ENCODE measurements at regions not wholly inside any gene's neighbourhood (a gene's known extent, or its start where the extent isn't known, plus 50 kb on each side); places are given as distances from the start of the nearest gene placed in this dataset.
A peak's percentile ranks its signal among the peaks of the same experiment; 100 is the strongest.

DNA sequence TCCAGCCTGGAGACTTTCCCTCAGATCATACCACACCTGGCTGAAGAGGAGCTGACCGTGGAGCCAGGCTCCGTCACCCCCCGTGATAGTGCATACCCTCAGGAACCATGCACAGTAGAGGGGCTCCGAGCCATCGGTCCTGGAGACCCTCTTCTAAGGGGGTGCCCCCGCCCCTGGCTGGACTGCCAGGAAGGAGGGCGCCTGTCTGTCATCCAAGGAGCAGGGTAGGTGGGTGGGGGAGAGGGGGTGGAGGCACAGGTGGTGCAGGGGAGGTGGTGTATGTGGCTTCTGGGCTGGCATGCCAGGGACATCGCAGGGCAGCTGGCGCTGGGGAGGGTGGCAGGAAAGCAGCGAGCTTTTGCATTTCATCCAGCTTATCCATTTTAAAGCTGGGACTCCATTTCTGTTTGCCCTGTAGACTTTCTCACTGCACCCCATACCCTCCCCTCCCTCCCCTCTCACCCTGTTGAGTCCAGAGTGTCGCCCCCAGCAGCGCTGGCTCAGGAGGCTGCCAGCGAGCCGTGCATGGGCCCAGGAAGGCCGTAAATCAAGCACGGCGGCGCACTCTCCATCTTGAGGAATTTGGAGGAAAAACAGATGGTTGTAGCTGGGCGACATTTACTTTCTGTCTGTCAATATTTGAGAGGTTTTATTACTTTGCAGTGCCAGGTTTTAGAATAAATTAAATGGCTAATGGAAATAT, 56.2 kb upstream of the HS6ST1 start:
- DNase-seq: peak in 1 of 2 donors; percentile 16
- no peak overlapping the region for H3K4me3 ChIP-seq (replicated peaks in 1 of 3)
- intact Hi-C loops (cut with DNase I): no loop called here
- H3K27ac ChIP-seq: peak overlapping the region; percentile 45 to 70 (median 65)
- peaks cover 25 to 50% of the 10 kb centered on the region in 2 donors for H3K4me1 ChIP-seq
- no peaks in the 10 kb centered on the region for H3K36me3 ChIP-seq
- 64 to 80% methylated on average over 12 to 17 of the region's 19 CpGs for WGBS, 2 donors
- TF ChIP-seq, protein P1, sequence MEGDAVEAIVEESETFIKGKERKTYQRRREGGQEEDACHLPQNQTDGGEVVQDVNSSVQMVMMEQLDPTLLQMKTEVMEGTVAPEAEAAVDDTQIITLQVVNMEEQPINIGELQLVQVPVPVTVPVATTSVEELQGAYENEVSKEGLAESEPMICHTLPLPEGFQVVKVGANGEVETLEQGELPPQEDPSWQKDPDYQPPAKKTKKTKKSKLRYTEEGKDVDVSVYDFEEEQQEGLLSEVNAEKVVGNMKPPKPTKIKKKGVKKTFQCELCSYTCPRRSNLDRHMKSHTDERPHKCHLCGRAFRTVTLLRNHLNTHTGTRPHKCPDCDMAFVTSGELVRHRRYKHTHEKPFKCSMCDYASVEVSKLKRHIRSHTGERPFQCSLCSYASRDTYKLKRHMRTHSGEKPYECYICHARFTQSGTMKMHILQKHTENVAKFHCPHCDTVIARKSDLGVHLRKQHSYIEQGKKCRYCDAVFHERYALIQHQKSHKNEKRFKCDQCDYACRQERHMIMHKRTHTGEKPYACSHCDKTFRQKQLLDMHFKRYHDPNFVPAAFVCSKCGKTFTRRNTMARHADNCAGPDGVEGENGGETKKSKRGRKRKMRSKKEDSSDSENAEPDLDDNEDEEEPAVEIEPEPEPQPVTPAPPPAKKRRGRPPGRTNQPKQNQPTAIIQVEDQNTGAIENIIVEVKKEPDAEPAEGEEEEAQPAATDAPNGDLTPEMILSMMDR (IDR thresholded peaks at IDR 0.05): no peak
- TF ChIP-seq POLR2A (IDR thresholded peaks at IDR 0.05): no peak
- no peaks in the 10 kb centered on the region for H3K27me3 ChIP-seq
- no peaks in the 10 kb centered on the region for H3K9me3 ChIP-seq

DNA sequence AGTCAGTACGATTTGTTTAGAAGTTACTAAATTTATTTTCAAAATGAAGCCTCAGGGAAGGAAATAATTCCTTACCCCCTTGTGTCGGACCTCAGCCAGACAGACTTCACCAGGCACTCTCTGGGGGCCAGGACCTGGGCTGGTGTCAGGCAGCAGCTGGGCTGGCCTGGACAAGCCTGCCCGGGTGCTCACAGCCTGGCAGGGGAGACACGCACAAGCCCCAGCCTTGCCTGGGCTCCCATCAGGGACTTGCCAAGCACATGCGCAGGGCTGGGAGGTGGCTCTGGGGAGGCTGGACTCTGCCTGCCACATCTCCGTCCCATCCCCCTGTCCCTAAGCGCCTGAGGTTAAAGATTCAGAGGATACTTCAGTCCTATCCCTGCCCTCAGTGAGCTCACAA, 56.8 kb upstream of the HS6ST1 start:
- intact Hi-C loops (cut with DNase I): no loop called here
- H3K36me3 ChIP-seq: no peaks in the 10 kb centered on the region
- H3K27ac ChIP-seq: peak overlapping the region in 2 of 3 donors; percentile 65 to 70
- peaks cover 25 to 52% of the 10 kb centered on the region in 2 donors for H3K4me1 ChIP-seq
- H3K9me3 ChIP-seq: no peaks in the 10 kb centered on the region
- WGBS, 2 donors: 79 to 87% methylated on average over 7 of the region's 7 CpGs
- TF ChIP-seq, protein P1 (IDR thresholded peaks at IDR 0.05): no peak
- TF ChIP-seq POLR2A (IDR thresholded peaks at IDR 0.05): no peak
- peak in 1 of 2 donors; percentile 3 for DNase-seq
- no peaks in the 10 kb centered on the region for H3K27me3 ChIP-seq
- no peak overlapping the region for H3K4me3 ChIP-seq (replicated peaks in 1 of 3)

DNA sequence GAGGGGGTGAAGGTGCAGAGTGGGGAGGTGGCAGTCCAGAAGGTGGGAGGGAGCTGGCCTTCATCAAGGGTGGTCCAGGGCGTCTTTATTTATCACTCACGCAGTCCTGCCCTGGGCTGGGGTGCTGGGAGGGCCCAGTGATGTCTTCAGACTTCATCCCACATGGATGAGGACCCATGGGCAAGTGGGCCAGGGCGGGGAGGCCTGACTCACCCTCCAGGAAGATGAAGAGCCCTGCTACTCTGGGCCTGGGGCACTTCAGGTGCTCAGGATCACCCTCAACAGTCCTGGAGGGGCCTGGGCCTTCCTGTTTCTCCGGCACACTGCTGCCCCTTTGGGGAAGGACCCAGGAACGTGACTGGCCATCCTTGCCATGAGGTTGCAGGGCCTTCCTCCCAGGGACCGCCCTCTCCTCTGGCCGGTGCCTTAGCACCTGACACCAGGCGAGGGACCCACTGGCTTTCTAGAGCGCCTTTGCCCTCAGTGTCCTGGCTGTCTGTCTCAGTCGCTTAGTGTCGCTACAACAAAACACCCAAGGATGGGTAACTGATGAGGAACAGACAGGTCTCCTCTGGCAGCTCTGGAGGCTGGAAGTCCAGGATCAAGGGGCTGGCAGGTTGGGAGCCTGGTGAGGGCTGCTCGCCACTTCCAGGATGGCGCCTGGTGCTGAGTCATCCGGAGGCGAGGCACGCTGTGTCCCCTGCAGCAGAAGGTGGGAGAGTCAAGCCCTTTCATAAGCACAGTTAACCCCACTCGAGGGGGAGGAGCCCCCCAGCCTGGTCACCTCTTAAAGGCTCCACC, 57.8 kb upstream of the HS6ST1 start:
- TF ChIP-seq POLR2A (IDR thresholded peaks at IDR 0.05): no peak
- TF ChIP-seq, protein P1 (IDR thresholded peaks at IDR 0.05): no peak
- Histone ChIP-seq H3K27me3 (no peaks in the 10 kb centered on the region), H3K9me3 (no peaks in the 10 kb centered on the region), H3K36me3 (no peaks in the 10 kb centered on the region), H3K4me1 (peaks cover 25 to 61% of the 10 kb centered on the region in 2 donors), H3K4me3 (replicated peaks in 1 of 3) (no peak overlapping the region), H3K27ac (no peak overlapping the region)
- peak in 1 of 2 donors; percentile 3 for DNase-seq
- intact Hi-C loops (cut with DNase I): no loop called here
- WGBS, 2 donors: 90% methylated on average over 11 to 13 of the region's 17 CpGs

DNA sequence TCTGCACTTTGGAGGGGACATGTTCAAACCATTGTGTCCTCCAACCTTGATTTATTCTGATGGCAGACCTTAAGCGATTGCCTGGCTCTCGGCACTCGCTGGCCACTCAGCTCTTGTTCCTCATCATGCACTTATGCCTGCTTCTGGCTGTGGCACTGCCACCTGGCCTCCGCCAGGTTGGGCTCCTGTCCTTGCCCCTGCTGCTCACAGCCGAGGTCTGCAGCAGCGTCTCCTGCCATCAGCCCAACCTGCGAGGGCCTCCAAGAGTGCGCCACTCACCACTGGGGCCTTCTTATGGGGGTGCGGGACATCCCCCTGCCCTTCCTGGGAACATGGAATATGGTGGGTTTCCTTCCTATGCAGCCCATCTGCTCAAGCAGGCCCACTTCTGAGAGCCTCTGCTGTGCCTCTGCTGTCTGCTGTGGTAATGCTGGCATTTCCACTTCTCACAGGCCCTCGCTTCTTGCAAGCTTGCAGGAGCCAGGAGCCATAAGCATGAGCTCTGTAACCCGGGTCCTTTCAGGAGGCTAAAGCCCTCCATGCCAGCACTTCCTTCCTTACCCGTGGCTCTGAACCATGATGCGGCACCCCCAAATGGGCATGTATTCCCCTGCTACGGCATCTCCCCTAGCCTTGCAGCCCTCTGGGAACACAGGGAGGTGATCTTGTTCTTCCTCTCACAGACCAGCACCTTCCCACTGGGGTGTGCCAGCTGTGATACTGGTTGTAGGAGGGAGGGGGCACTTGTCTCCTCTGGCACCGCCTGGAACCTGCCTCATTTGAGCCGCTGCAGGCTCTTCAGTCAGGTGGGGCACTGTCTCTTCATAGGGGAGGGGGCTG, 58.6 kb upstream of the HS6ST1 start:
- H3K27ac ChIP-seq: no peak overlapping the region
- intact Hi-C loops (cut with DNase I): no loop called here
- DNase-seq: peak in 1 of 2 donors; percentile 2
- no peaks in the 10 kb centered on the region for H3K9me3 ChIP-seq
- H3K4me1 ChIP-seq: peaks cover 25 to 66% of the 10 kb centered on the region in 2 donors
- H3K4me3 ChIP-seq (replicated peaks in 1 of 3): no peak overlapping the region
- TF ChIP-seq POLR2A (IDR thresholded peaks at IDR 0.05): no peak
- TF ChIP-seq, protein P1 (IDR thresholded peaks at IDR 0.05): no peak
- WGBS, 2 donors: 91 to 92% methylated on average over 11 to 16 of the region's 16 CpGs
- H3K27me3 ChIP-seq: no peaks in the 10 kb centered on the region
- no peaks in the 10 kb centered on the region for H3K36me3 ChIP-seq

Measured in thyroid gland (tissue), 4 donors.